Panc1 (cell line): ENCODE measurements at regions not wholly inside any gene's neighbourhood (a gene's known extent, or its start where the extent isn't known, plus 50 kb on each side); places are given as distances from the start of the nearest gene placed in this dataset.

ENCODE experiments used
- ATAC-seq: fragments of 200-7000 bp; cut with Tn5 transposase; 2 replicates; pipeline ENCODE4 v1.9.1; 2020; ENCODE audit warnings: mild to moderate bottlenecking, moderate library complexity
- BruUV-seq: library from RNA; stranded (reverse); fragments of 400-500 nt; replicated peaks from 2 replicates; lab custom pipeline; 2021; lab: Mats Ljungman, UMichigan
- CTCF ChIA-PET: fragments of 300-600 bp; sonication (Branson Sonifier 250); formaldehyde crosslinking; loops from one replicate; lab custom pipeline; 2022; ENCODE audit warnings: antibody characterized with exemption; lab: Charles Lee
- POLR2A ChIA-PET: fragments of 300-600 bp; sonication (Branson Sonifier 250); formaldehyde crosslinking; loops from one replicate; lab custom pipeline; 2022; ENCODE audit warnings: antibody characterized with exemption; lab: Charles Lee
- DNase-seq: peaks from one replicate; pipeline ENCODE4 v3.0.0-alpha.2; 2010; ENCODE audit warnings: low read depth, low spot score
- H3K27ac ChIP-seq: 2 replicates; pipeline ENCODE4 v1.5.1; 2011; ENCODE audit warnings: mild to moderate bottlenecking, low read length, inconsistent platforms
- H3K27me3 ChIP-seq: fragments of 200-500 bp; sonication (Bioruptor generic); 2 replicates; pipeline ENCODE4 v1.6.0; 2014; ENCODE audit warnings: low read length, inconsistent platforms; ENCODE audit not compliant: control insufficient read depth, insufficient read depth
- H3K36me3 ChIP-seq: fragments of 200-500 bp; sonication (Bioruptor generic); 2 replicates; pipeline ENCODE4 v1.5.1; 2014; ENCODE audit warnings: inconsistent platforms, mild to moderate bottlenecking, low read length, moderate library complexity; ENCODE audit not compliant: control insufficient read depth, insufficient read depth
- H3K4me1 ChIP-seq: 2 replicates; pipeline ENCODE4 v1.5.1; 2011; ENCODE audit warnings: inconsistent platforms, mild to moderate bottlenecking, low read length, moderate library complexity; ENCODE audit not compliant: control insufficient read depth, insufficient read depth
- H3K4me3 ChIP-seq, 2 experiments: 2 replicates each; pipeline ENCODE4 v1.5.1; 2011 to 2012; ENCODE audit warnings: low read depth in 2 of 2, low read length in 2 of 2, mild to moderate bottlenecking in 2 of 2, inconsistent platforms in 1 of 2, moderate library complexity in 1 of 2
- H3K9me3 ChIP-seq: fragments of 200-500 bp; sonication (Bioruptor generic); 2 replicates; pipeline ENCODE4 v1.5.1; 2014; ENCODE audit warnings: low read depth, mild to moderate bottlenecking, inconsistent platforms, low read length, moderate library complexity; ENCODE audit not compliant: control insufficient read depth, insufficient read depth
- POLR2AphosphoS5 ChIP-seq: IDR thresholded peaks from 2 replicates; pipeline ENCODE4 v1.6.1; 2012; ENCODE audit warnings: mild to moderate bottlenecking, low read depth, low read length, moderate library complexity
- SIN3A ChIP-seq: IDR thresholded peaks from 2 replicates; pipeline ENCODE4 v1.6.1; 2012; ENCODE audit warnings: low read depth, mild to moderate bottlenecking, low read length, moderate library complexity, borderline replicate concordance; ENCODE audit not compliant: insufficient read depth
- TCF7L2 ChIP-seq: IDR thresholded peaks from 2 replicates; pipeline ENCODE4 v1.6.1; 2011; ENCODE audit warnings: mild to moderate bottlenecking, low read depth, low read length, inconsistent platforms
- in situ Hi-C: cut with HindIII; loops from 2 replicates; pipeline ENCODE4 v1.10.0; 2016; ENCODE audit warnings: low sequenced_read_pairs, low pct_unique_long_range_greater_than_20kb
- intact Hi-C: fragments of 100-400 bp; cut with micrococcal nuclease; formaldehyde crosslinking; loops from one replicate; pipeline ENCODE4 v1.10.0; 2022; ENCODE audit not compliant: unreplicated experiment
- TF ChIP-seq, protein P1 (sequence below), 2 experiments: IDR thresholded peaks; 2 replicates each; pipeline ENCODE4 v1.6.1; 2011 to 2012; ENCODE audit warnings: low read depth in 2 of 2, control low read depth in 1 of 2, low read length in 1 of 2, mild to moderate bottlenecking in 1 of 2, moderate library complexity in 1 of 2; ENCODE audit not compliant: insufficient read depth in 1 of 2
- TF ChIP-seq, protein P2 (sequence below): fragments of 450-650 bp; IDR thresholded peaks from 2 replicates; pipeline ENCODE4 v1.5.1; 2017; ENCODE audit warnings: mild to moderate bottlenecking

DNA sequence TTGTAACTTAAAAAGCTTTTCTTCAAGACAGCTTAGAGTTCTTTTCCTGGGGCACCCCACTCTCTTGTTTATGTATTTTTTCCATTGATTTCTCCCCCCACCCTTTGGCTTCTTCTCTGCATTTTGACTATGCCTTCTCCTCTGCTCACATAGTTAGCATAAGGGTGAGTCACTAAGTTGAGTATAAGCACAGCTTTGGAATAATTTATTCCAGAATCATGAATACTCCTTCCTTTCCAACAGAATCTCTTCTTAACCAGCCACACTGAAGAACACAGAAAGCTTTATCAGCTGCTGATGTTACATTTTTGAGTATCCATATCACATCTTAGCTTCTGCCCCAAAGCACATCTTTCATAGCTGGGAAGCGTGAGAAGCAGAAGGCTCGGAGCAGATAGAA is 449.5 kb upstream of the MKI67 start:
- H3K9me3 ChIP-seq, result no peaks in the 10 kb centered on the region

DNA sequence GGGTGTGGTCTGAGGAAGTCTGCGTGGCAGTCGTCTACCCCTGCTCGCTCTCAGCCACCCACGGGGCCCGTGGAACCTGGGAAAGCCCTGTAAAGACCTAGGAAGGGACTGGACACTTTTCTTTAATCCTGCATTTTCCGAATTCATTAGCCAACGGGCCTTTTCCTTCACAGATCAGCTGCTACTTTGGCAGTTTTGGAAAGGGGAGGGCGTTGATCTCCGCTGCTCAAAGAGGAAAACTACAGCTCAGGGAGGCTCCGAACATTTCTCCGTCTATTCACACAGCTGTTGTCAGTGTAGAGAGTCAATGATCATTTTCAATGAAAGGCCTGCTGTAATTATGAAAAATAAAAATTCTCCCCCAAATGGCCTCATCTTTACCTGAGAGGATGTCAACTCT is 450.1 kb upstream of the MKI67 start:
- in situ Hi-C loops, result no loop called here
- BruUV-seq, result no TSS peak
- Histone ChIP-seq H3K4me1 (no peaks in the 10 kb centered on the region), H3K9me3 (no peaks in the 10 kb centered on the region), H3K36me3 (no peaks in the 10 kb centered on the region), H3K4me3 (no peak overlapping the region), H3K27me3 (peaks cover 2% of the 10 kb centered on the region), H3K27ac (no peak overlapping the region)
- ChIA-PET POLR2A (no interaction called here), CTCF (no interaction called here)
- ATAC-seq (no peak), DNase-seq (no peak)
- intact Hi-C loops, result no loop called here
- TF ChIP-seq, protein P1, sequence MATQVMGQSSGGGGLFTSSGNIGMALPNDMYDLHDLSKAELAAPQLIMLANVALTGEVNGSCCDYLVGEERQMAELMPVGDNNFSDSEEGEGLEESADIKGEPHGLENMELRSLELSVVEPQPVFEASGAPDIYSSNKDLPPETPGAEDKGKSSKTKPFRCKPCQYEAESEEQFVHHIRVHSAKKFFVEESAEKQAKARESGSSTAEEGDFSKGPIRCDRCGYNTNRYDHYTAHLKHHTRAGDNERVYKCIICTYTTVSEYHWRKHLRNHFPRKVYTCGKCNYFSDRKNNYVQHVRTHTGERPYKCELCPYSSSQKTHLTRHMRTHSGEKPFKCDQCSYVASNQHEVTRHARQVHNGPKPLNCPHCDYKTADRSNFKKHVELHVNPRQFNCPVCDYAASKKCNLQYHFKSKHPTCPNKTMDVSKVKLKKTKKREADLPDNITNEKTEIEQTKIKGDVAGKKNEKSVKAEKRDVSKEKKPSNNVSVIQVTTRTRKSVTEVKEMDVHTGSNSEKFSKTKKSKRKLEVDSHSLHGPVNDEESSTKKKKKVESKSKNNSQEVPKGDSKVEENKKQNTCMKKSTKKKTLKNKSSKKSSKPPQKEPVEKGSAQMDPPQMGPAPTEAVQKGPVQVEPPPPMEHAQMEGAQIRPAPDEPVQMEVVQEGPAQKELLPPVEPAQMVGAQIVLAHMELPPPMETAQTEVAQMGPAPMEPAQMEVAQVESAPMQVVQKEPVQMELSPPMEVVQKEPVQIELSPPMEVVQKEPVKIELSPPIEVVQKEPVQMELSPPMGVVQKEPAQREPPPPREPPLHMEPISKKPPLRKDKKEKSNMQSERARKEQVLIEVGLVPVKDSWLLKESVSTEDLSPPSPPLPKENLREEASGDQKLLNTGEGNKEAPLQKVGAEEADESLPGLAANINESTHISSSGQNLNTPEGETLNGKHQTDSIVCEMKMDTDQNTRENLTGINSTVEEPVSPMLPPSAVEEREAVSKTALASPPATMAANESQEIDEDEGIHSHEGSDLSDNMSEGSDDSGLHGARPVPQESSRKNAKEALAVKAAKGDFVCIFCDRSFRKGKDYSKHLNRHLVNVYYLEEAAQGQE (IDR thresholded peaks at IDR 0.05; ENCODE audit: insufficient read depth in 1 of 2, low read depth in 2 of 2, low read length in 1 of 2), result no peak
- TF ChIP-seq SIN3A, result no peak
- no peak for TF ChIP-seq TCF7L2
- TF ChIP-seq, protein P2, sequence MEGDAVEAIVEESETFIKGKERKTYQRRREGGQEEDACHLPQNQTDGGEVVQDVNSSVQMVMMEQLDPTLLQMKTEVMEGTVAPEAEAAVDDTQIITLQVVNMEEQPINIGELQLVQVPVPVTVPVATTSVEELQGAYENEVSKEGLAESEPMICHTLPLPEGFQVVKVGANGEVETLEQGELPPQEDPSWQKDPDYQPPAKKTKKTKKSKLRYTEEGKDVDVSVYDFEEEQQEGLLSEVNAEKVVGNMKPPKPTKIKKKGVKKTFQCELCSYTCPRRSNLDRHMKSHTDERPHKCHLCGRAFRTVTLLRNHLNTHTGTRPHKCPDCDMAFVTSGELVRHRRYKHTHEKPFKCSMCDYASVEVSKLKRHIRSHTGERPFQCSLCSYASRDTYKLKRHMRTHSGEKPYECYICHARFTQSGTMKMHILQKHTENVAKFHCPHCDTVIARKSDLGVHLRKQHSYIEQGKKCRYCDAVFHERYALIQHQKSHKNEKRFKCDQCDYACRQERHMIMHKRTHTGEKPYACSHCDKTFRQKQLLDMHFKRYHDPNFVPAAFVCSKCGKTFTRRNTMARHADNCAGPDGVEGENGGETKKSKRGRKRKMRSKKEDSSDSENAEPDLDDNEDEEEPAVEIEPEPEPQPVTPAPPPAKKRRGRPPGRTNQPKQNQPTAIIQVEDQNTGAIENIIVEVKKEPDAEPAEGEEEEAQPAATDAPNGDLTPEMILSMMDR, result no peak
- TF ChIP-seq POLR2AphosphoS5, result no peak

More for the DNA sequence above, 449.5 kb upstream of the MKI67 start:
- Histone ChIP-seq H3K27ac (no peak overlapping the region), H3K27me3 (peaks cover 3% of the 10 kb centered on the region), H3K4me3 (no peak overlapping the region), H3K4me1 (no peaks in the 10 kb centered on the region), H3K36me3 (no peaks in the 10 kb centered on the region)
- BruUV-seq, result no TSS peak
- ATAC-seq (no peak), DNase-seq (no peak)
- in situ Hi-C loops (no loop called here), intact Hi-C loops (no loop called here)
- POLR2A ChIA-PET, result no interaction called here
- TF ChIP-seq TCF7L2 (no peak), SIN3A (no peak), POLR2AphosphoS5 (no peak)
- TF ChIP-seq, protein P2, result no peak
- TF ChIP-seq, protein P1 (IDR thresholded peaks at IDR 0.05; ENCODE audit: insufficient read depth in 1 of 2, low read depth in 2 of 2, low read length in 1 of 2), result no peak
- CTCF ChIA-PET, result no interaction called here
